HepG2 (cell line): ENCODE measurements at regions not wholly inside any gene's neighbourhood (a gene's known extent, or its start where the extent isn't known, plus 50 kb on each side); places are given as distances from the start of the nearest gene placed in this dataset.

Experiments used
- ATAC-seq: fragments of 200-7000 bp; cut with Tn5 transposase; 3 replicates; pipeline ENCODE4 v1.9.1; 2020; ENCODE audit warnings: mild to moderate bottlenecking, moderate library complexity
- BruUV-seq: library from RNA; stranded (reverse); fragments of 400-500 nt; replicated peaks from 2 replicates; lab custom pipeline; 2021; lab: Mats Ljungman, UMichigan
- CTCF ChIA-PET: fragments of 300-600 bp; formaldehyde crosslinking; extraction: SDS; loops from one replicate; lab custom pipeline; 2021; ENCODE audit warnings: low total read pairs, inconsistent platforms, low intra/inter-chr PET ratio; lab: Yijun Ruan, JAX
- POLR2A ChIA-PET: fragments of 350-600 bp; sonication (Branson Sonifier 250); formaldehyde crosslinking; loops from one replicate; lab custom pipeline; 2020; ENCODE audit warnings: antibody characterized with exemption, inconsistent platforms; lab: Yijun Ruan, JAX
- DNase-seq: peaks from one replicate; pipeline ENCODE4 v3.0.0-alpha.2; 2015; ENCODE audit warnings: low spot score
- FAIRE-seq: peaks from 3 replicates; lab custom pipeline; 2011; peaks lifted over from hg19 to GRCh38; lab: Jason Lieb, UNC
- H2AFZ ChIP-seq: one replicate; pipeline ENCODE4 v1.6.1; 2011; ENCODE audit warnings: low read length, inconsistent platforms
- H3K27ac ChIP-seq: fragments of 300-600 bp; 3 replicates; pipeline ENCODE4 v1.8.0; 2011; ENCODE audit warnings: mixed run types, mild to moderate bottlenecking, mixed read lengths, low read length, inconsistent platforms; ENCODE audit not compliant: insufficient read depth; ENCODE audit errors: extremely low read length
- H3K27me3 ChIP-seq, 2 experiments: fragments of 200-600 bp in 1 of 2; 2 replicates in 1 of 2; 3 replicates in 1 of 2; pipeline versions ENCODE4 v1.6.0 to v1.8.0; 2011; ENCODE audit warnings: low read length in 2 of 2, mild to moderate bottlenecking in 2 of 2, moderate library complexity in 2 of 2, inconsistent platforms in 1 of 2; ENCODE audit not compliant: insufficient read depth in 2 of 2, control insufficient read depth in 1 of 2
- H3K36me3 ChIP-seq, 2 experiments: fragments of 200-600 bp in 1 of 2; replicated peaks in 1 of 2; 2 replicates in 1 of 2; 3 replicates in 1 of 2; pipeline versions ENCODE4 v1.5.1 to v1.8.0; 2011; ENCODE audit warnings: low read length in 2 of 2, inconsistent platforms in 1 of 2; ENCODE audit not compliant: insufficient read depth in 2 of 2, control insufficient read depth in 1 of 2
- H3K4me1 ChIP-seq: 2 replicates; pipeline ENCODE4 v1.5.1; 2012; ENCODE audit warnings: low read length, inconsistent platforms; ENCODE audit not compliant: insufficient read depth
- H3K4me2 ChIP-seq: 2 replicates; pipeline ENCODE4 v1.6.0; 2011; ENCODE audit warnings: low read depth, low read length, inconsistent platforms
- H3K4me3 ChIP-seq, 3 experiments: fragments of 200-600 bp in 1 of 3; sonication (generic), shearing (Covaris generic) in 1 of 3; replicated peaks in 1 of 3; 2 replicates each; pipeline ENCODE4 v1.5.1; 2011 to 2016; ENCODE audit warnings: low read length in 3 of 3, inconsistent platforms in 2 of 3, low read depth in 2 of 3, mild to moderate bottlenecking in 2 of 3, control low read depth in 1 of 3, mixed read lengths in 1 of 3; ENCODE audit not compliant: insufficient read depth in 1 of 3
- H3K79me2 ChIP-seq: one replicate; pipeline ENCODE4 v1.6.1; 2011; ENCODE audit warnings: low read length, inconsistent platforms; ENCODE audit not compliant: insufficient read depth
- H3K9ac ChIP-seq: 2 replicates; pipeline ENCODE4 v1.6.0; 2011; ENCODE audit warnings: mild to moderate bottlenecking, low read depth, low read length, inconsistent platforms; ENCODE audit not compliant: insufficient read depth
- H3K9me3 ChIP-seq: 2 replicates; pipeline ENCODE4 v1.5.1; 2012; ENCODE audit warnings: mild to moderate bottlenecking, low read length
- H4K20me1 ChIP-seq: 2 replicates; pipeline ENCODE4 v1.6.0; 2011; ENCODE audit warnings: inconsistent platforms, mild to moderate bottlenecking, low read length, moderate library complexity; ENCODE audit not compliant: insufficient read depth
- ADNP ChIP-seq: sonication (generic); formaldehyde crosslinking; IDR thresholded peaks from 2 replicates; pipeline ENCODE4 v1.4.0; 2020; ENCODE audit warnings: missing genetic modification reagents
- MATR3 ChIP-seq: sonication (generic); formaldehyde crosslinking; IDR thresholded peaks from 2 replicates; pipeline ENCODE4 v1.4.0; 2020; ENCODE audit warnings: missing genetic modification reagents
- PLRG1 ChIP-seq: fragments of 450-650 bp; conservative IDR thresholded peaks from 2 replicates; pipeline ENCODE4 v1.6.1; 2016
- PPARG ChIP-seq: conservative IDR thresholded peaks from 2 replicates; pipeline ENCODE4 v1.6.1; 2016; ENCODE audit warnings: missing biosample characterization, missing genetic modification reagents
- RAD21 ChIP-seq: fragments of 450-650 bp; formaldehyde crosslinking; IDR thresholded peaks from 2 replicates; pipeline ENCODE4 v1.5.0; 2020; ENCODE audit warnings: mild to moderate bottlenecking
- STAG1 ChIP-seq: sonication (generic); formaldehyde crosslinking; IDR thresholded peaks from 2 replicates; pipeline ENCODE4 v1.4.0; 2020; ENCODE audit warnings: missing genetic modification reagents
- ZNF207 ChIP-seq: fragments of 450-650 bp; IDR thresholded peaks from 2 replicates; pipeline ENCODE4 v1.6.1; 2016; ENCODE audit warnings: antibody characterized with exemption, borderline replicate concordance
- ZNF891 ChIP-seq: sonication (generic); formaldehyde crosslinking; IDR thresholded peaks from 2 replicates; pipeline ENCODE4 v1.5.0; 2020; ENCODE audit warnings: mild to moderate bottlenecking, missing genetic modification reagents
- WGBS: methylation state at CpG from one replicate; pipeline ENCODE4 v1.1.6; 2017; ENCODE audit warnings: low lambda C conversion rate; 5-methylcytosine and 5-hydroxymethylcytosine counted together
- in situ Hi-C: cut with HindIII; loops from 2 replicates; pipeline ENCODE4 v1.10.0; 2017; ENCODE audit warnings: low pct_unique_long_range_greater_than_20kb; ENCODE audit not compliant: extremely low pct_ligation_motif_present
- intact Hi-C: fragments of 100-400 bp; cut with micrococcal nuclease; formaldehyde crosslinking; loops from one replicate; pipeline ENCODE4 v1.10.0; 2022; ENCODE audit not compliant: unreplicated experiment
- TF ChIP-seq, protein P1 (sequence below): sonication (generic); formaldehyde crosslinking; IDR thresholded peaks from 2 replicates; pipeline ENCODE4 v1.4.0; 2020; ENCODE audit warnings: missing genetic modification reagents
- TF ChIP-seq, protein P2 (sequence below): IDR thresholded peaks from 2 replicates; pipeline ENCODE4 v1.6.1; 2012; ENCODE audit warnings: low read depth, low read length, improper control_type of control experiment
- TF ChIP-seq, protein P3 (sequence below): sonication (generic); formaldehyde crosslinking; IDR thresholded peaks from 2 replicates; pipeline ENCODE4 v1.5.0; 2020; ENCODE audit warnings: mild to moderate bottlenecking, missing genetic modification reagents, moderate library complexity

DNA sequence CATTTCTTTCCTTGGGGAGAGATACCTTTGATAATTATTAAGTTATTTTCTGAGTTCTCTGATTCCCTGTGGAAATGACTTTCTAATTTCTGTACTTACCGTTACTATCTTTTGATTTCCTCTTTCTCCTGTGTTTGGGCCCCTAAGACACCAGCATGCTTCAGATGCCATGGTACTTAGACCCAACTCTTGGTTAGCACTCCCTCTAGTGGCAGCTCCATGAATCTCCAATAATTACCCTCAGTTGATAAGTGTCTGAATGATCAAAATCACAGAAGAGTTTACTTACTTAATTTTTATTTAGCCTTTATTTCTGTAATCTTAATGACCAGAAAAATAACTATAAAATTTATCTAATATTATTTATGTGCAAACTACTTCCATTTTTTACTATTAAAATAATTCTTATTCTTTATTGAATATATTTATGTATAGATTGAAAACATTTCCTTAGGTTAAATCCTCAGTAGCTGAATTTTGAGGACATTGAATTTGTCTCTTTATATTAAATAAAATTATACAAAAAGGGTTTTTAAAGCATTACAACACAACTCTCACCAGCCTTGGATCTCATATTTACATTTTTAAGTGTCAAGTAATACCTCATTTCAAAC lies 300.4 kb downstream of the KCNS3 start:
- no TSS peak for BruUV-seq
- no peaks in the 10 kb centered on the region for H4K20me1 ChIP-seq
- FAIRE-seq = no peak
- TF ChIP-seq ZNF207 (no peak), STAG1 (peak; percentile 28; the same call in 1 of the 2 replicates), PLRG1 (no peak), ADNP (CRISPR knock-in tag) (no peak), PPARG (CRISPR knock-in tag) (no peak), RAD21 (CRISPR knock-in tag) (0 out of 2 replicates have a peak, but pooled peaks have one; percentile 15), MATR3 (CRISPR knock-in tag) (no peak), ZNF891 (no peak)
- TF ChIP-seq, protein P1, sequence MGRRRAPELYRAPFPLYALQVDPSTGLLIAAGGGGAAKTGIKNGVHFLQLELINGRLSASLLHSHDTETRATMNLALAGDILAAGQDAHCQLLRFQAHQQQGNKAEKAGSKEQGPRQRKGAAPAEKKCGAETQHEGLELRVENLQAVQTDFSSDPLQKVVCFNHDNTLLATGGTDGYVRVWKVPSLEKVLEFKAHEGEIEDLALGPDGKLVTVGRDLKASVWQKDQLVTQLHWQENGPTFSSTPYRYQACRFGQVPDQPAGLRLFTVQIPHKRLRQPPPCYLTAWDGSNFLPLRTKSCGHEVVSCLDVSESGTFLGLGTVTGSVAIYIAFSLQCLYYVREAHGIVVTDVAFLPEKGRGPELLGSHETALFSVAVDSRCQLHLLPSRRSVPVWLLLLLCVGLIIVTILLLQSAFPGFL (CRISPR knock-in tag) = no peak
- TF ChIP-seq, protein P2, sequence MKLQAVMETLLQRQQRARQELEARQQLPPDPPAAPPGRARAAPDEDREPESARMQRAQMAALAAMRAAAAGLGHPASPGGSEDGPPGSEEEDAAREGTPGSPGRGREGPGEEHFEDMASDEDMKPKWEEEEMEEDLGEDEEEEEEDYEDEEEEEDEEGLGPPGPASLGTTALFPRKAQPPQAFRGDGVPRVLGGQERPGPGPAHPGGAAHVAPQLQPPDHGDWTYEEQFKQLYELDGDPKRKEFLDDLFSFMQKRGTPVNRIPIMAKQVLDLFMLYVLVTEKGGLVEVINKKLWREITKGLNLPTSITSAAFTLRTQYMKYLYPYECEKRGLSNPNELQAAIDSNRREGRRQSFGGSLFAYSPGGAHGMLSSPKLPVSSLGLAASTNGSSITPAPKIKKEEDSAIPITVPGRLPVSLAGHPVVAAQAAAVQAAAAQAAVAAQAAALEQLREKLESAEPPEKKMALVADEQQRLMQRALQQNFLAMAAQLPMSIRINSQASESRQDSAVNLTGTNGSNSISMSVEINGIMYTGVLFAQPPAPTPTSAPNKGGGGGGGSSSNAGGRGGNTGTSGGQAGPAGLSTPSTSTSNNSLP = no peak
- TF ChIP-seq, protein P3, sequence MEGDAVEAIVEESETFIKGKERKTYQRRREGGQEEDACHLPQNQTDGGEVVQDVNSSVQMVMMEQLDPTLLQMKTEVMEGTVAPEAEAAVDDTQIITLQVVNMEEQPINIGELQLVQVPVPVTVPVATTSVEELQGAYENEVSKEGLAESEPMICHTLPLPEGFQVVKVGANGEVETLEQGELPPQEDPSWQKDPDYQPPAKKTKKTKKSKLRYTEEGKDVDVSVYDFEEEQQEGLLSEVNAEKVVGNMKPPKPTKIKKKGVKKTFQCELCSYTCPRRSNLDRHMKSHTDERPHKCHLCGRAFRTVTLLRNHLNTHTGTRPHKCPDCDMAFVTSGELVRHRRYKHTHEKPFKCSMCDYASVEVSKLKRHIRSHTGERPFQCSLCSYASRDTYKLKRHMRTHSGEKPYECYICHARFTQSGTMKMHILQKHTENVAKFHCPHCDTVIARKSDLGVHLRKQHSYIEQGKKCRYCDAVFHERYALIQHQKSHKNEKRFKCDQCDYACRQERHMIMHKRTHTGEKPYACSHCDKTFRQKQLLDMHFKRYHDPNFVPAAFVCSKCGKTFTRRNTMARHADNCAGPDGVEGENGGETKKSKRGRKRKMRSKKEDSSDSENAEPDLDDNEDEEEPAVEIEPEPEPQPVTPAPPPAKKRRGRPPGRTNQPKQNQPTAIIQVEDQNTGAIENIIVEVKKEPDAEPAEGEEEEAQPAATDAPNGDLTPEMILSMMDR = peak; percentile 60
- TF ChIP-seq, all 625 proteins: peak for 3
- CTCF ChIA-PET = interaction anchor here (0.9 to 1.3 kb wide), 2 partner anchors 327 kb away, joined by 3 read pairs; no protein-coding TSS in a partner anchor
- 23% methylated on average over 1 of the region's 1 CpG for WGBS
- POLR2A ChIA-PET = no interaction called here
- no peaks in the 10 kb centered on the region for H3K36me3 ChIP-seq
- H3K4me1 ChIP-seq = no peaks in the 10 kb centered on the region
- H3K4me2 ChIP-seq = no peak overlapping the region
- no peaks in the 10 kb centered on the region for H3K9me3 ChIP-seq
- H2AFZ ChIP-seq = no peak overlapping the region
- DNase-seq (peak; percentile 28), ATAC-seq (peak; percentile 83)
- no peaks in the 10 kb centered on the region for H3K79me2 ChIP-seq
- no peak overlapping the region for H3K9ac ChIP-seq
- no peak overlapping the region for H3K27ac ChIP-seq
- no peak overlapping the region for H3K4me3 ChIP-seq
- in situ Hi-C loops = no loop called here
- H3K27me3 ChIP-seq = no peaks in the 10 kb centered on the region
- intact Hi-C loops = no loop called here
